Mesenchymal stem cell (in vitro differentiated cells and primary cell): ENCODE measurements at regions not wholly inside any gene's neighbourhood (a gene's known extent, or its start where the extent isn't known, plus 50 kb on each side); places are given as distances from the start of the nearest gene placed in this dataset.
A peak's percentile ranks its signal among the peaks of the same experiment; 100 is the strongest.

Experiments
- DNase-seq: peaks from one replicate; pipeline ENCODE4 v3.0.0-alpha.2; 2013
- H2AFZ ChIP-seq: one replicate; pipeline ENCODE4 v1.6.1; 2013; ENCODE audit warnings: low read depth, mild to moderate bottlenecking, control low read depth, inconsistent platforms, low read length, moderate library complexity
- H2AK5ac ChIP-seq: 2 replicates; pipeline ENCODE4 v1.6.1; 2013; ENCODE audit warnings: low read length, moderate library complexity, mild to moderate bottlenecking, inconsistent platforms; ENCODE audit not compliant: severe bottlenecking
- H2BK120ac ChIP-seq: one replicate; pipeline ENCODE4 v1.6.1; 2013; ENCODE audit warnings: low read depth, mild to moderate bottlenecking, inconsistent platforms, low read length, moderate library complexity
- H2BK12ac ChIP-seq, 2 experiments: one replicate each; pipeline ENCODE4 v1.6.1; 2013; ENCODE audit warnings: inconsistent platforms in 2 of 2, low read length in 2 of 2, mild to moderate bottlenecking in 2 of 2, moderate library complexity in 2 of 2, control low read depth in 1 of 2
- H2BK15ac ChIP-seq: one replicate; pipeline ENCODE4 v1.6.1; 2013; ENCODE audit warnings: mild to moderate bottlenecking, low read depth, inconsistent platforms; ENCODE audit not compliant: poor library complexity, severe bottlenecking
- H2BK5ac ChIP-seq: 2 replicates; pipeline ENCODE4 v1.6.1; 2013; ENCODE audit warnings: low read depth, mild to moderate bottlenecking, low read length, control low read depth, inconsistent platforms; ENCODE audit not compliant: poor library complexity, severe bottlenecking
- H3K14ac ChIP-seq, 2 experiments: one replicate each; pipeline ENCODE4 v1.6.1; 2013; ENCODE audit warnings: inconsistent platforms in 2 of 2, low read length in 2 of 2, control low read depth in 1 of 2, mild to moderate bottlenecking in 1 of 2, moderate library complexity in 1 of 2
- H3K18ac ChIP-seq, 2 experiments: one replicate each; pipeline ENCODE4 v1.6.1; 2013; ENCODE audit warnings: inconsistent platforms in 2 of 2, low read length in 2 of 2, control low read depth in 1 of 2, low read depth in 1 of 2, mild to moderate bottlenecking in 1 of 2
- H3K23ac ChIP-seq, 2 experiments: one replicate each; pipeline ENCODE4 v1.6.1; 2013; ENCODE audit warnings: inconsistent platforms in 2 of 2, low read length in 2 of 2, mild to moderate bottlenecking in 2 of 2, moderate library complexity in 2 of 2, control low read depth in 1 of 2
- H3K27ac ChIP-seq: 2 replicates; pipeline ENCODE4 v1.5.1; 2013; ENCODE audit warnings: mild to moderate bottlenecking, moderate library complexity, low read length, control low read depth, inconsistent platforms; ENCODE audit not compliant: poor library complexity, severe bottlenecking
- H3K27me3 ChIP-seq, 2 experiments: 2 replicates each; pipeline versions ENCODE4 v1.6.1 to v1.7.0; 2013; ENCODE audit warnings: low read length in 2 of 2, mild to moderate bottlenecking in 2 of 2, moderate library complexity in 2 of 2, control low read depth in 1 of 2, inconsistent platforms in 1 of 2; ENCODE audit not compliant: control insufficient read depth in 1 of 2, insufficient read depth in 1 of 2
- H3K36me3 ChIP-seq, 2 experiments: 2 replicates each; pipeline versions ENCODE4 v1.6.1 to v1.7.0; 2013; ENCODE audit warnings: low read length in 2 of 2, control low read depth in 1 of 2, inconsistent platforms in 1 of 2, low read depth in 1 of 2, mild to moderate bottlenecking in 1 of 2; ENCODE audit not compliant: insufficient read depth in 2 of 2, control insufficient read depth in 1 of 2
- H3K4ac ChIP-seq, 2 experiments: one replicate each; pipeline ENCODE4 v1.6.1; 2013; ENCODE audit warnings: inconsistent platforms in 2 of 2, low read length in 2 of 2, mild to moderate bottlenecking in 2 of 2, moderate library complexity in 2 of 2, control low read depth in 1 of 2, low read depth in 1 of 2
- H3K4me1 ChIP-seq: 2 replicates; pipeline ENCODE4 v1.6.1; 2013; ENCODE audit warnings: low read depth, low read length, control low read depth; ENCODE audit not compliant: control insufficient read depth, insufficient read depth
- H3K4me2 ChIP-seq: 2 replicates; pipeline ENCODE4 v1.6.1; 2013; ENCODE audit warnings: low read length, mild to moderate bottlenecking, inconsistent platforms; ENCODE audit not compliant: poor library complexity, severe bottlenecking
- H3K4me3 ChIP-seq, 2 experiments: 2 replicates each; pipeline versions ENCODE4 v1.5.1 to v1.7.0; 2013; ENCODE audit warnings: low read length in 2 of 2, mild to moderate bottlenecking in 2 of 2, control low read depth in 1 of 2, low read depth in 1 of 2; ENCODE audit not compliant: insufficient read depth in 1 of 2
- H3K79me1 ChIP-seq: replicated peaks from 2 replicates; pipeline ENCODE4 v1.6.1; 2013; ENCODE audit warnings: mild to moderate bottlenecking, control low read depth, low read length, inconsistent platforms; ENCODE audit not compliant: poor library complexity, severe bottlenecking
- H3K9ac ChIP-seq: 2 replicates; pipeline ENCODE4 v1.7.0; 2013; ENCODE audit warnings: mild to moderate bottlenecking, low read length, moderate library complexity
- H3K9me3 ChIP-seq: 2 replicates; pipeline ENCODE4 v1.7.0; 2013; ENCODE audit warnings: mild to moderate bottlenecking, low read length; ENCODE audit not compliant: control insufficient read depth
- H4K8ac ChIP-seq: one replicate; pipeline ENCODE4 v1.6.1; 2013; ENCODE audit warnings: inconsistent platforms, mild to moderate bottlenecking, low read length, moderate library complexity
- H4K91ac ChIP-seq: one replicate; pipeline ENCODE4 v1.6.1; 2013; ENCODE audit warnings: mild to moderate bottlenecking, low read length, inconsistent platforms
- WGBS: methylation state at CpG from one replicate; pipeline ENCODE4 v1.1.7; 2013; ENCODE audit warnings: mixed read lengths; 5-methylcytosine and 5-hydroxymethylcytosine counted together

DNA sequence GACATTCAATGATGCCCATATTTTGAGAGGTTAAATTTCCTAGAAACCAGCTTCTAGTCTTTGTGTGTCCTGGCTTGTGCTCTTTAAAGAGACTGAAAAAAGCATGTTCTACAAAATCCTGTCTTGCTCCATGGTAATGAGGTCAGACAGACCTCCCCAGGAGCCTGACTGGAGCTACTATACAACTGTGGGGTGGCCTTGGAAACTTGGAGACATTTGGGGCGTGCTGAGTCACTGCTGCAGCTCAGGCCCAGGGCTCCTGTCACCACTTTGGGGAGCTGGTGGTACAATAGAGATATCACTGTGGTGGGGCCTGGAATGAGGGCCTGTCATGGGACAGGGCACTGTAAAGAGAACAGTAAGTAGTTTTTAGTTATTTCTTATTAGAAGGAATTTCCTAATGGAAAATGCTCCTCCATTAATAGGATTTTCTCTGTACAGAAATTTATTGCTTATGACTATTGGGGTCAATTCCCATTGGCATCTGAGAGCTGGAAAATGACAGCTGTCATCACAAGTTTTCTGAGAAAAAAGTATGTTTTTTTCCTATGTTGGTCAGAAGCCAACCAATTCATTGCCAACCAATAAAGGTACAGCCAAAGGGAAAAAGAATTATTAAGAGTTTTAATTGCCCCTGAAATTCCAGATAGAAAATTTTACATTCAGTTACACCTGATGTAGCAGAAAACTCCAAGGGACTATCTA lies 207.4 kb upstream of the JADE1 start:
- Histone ChIP-seq H2AFZ (no peak overlapping the region), H3K9ac (peak overlapping the region; percentile 66), H3K14ac (peak overlapping the region in 1 of 2 experiments; percentile 70), H3K4ac (peak overlapping the region; percentile 55 to 89), H3K23ac (no peak overlapping the region), H4K91ac (peak overlapping the region; percentile 74), H3K9me3 (no peaks in the 10 kb centered on the region), H2BK120ac (peak overlapping the region; percentile 94), H3K4me1 (peaks cover 26% of the 10 kb centered on the region), H2BK5ac (peak overlapping the region; percentile 77), H4K8ac (peak overlapping the region; percentile 52), H3K27ac (peak overlapping the region; percentile 77), H3K36me3 (no peaks in the 10 kb centered on the region), H3K79me1 (peaks cover 6% of the 10 kb centered on the region), H2BK12ac (peak overlapping the region; percentile 51 to 96), H2BK15ac (no peak overlapping the region), H2AK5ac (peak overlapping the region; percentile 14), H3K27me3 (no peaks in the 10 kb centered on the region), H3K18ac (peak overlapping the region; percentile 89 to 95), H3K4me2 (peak overlapping the region; percentile 0), H3K4me3 (no peak overlapping the region)
- DNase-seq = peak; percentile 74
- WGBS = 71% methylated on average over 1 of the region's 1 CpG

- H2BK12ac ChIP-seq = peak overlapping the region; percentile 85 to 99
- H3K4me3 ChIP-seq = no peak overlapping the region
- H2AFZ ChIP-seq = no peak overlapping the region
- H3K4ac ChIP-seq = peak overlapping the region; percentile 91 to 98
- peak; percentile 97 for DNase-seq
- no peaks in the 10 kb centered on the region for H3K9me3 ChIP-seq
- peaks cover 6% of the 10 kb centered on the region for H3K79me1 ChIP-seq
- 26% methylated on average over 14 of the region's 14 CpGs for WGBS
- H3K4me2 ChIP-seq = peak overlapping the region; percentile 60
- no peaks in the 10 kb centered on the region for H3K36me3 ChIP-seq
- H4K91ac ChIP-seq = peak overlapping the region; percentile 95
- no peak overlapping the region for H2BK15ac ChIP-seq
- H2BK5ac ChIP-seq = peak overlapping the region; percentile 97
- peak overlapping the region; percentile 12 for H2BK120ac ChIP-seq
- H3K14ac ChIP-seq = peak overlapping the region in 1 of 2 experiments; percentile 19
- peak overlapping the region; percentile 82 for H2AK5ac ChIP-seq
- peak overlapping the region; percentile 90 for H4K8ac ChIP-seq
- peak overlapping the region; percentile 85 to 93 for H3K18ac ChIP-seq
- no peak overlapping the region for H3K23ac ChIP-seq
- no peaks in the 10 kb centered on the region for H3K27me3 ChIP-seq
- H3K9ac ChIP-seq = peak overlapping the region; percentile 66
- H3K27ac ChIP-seq = peak overlapping the region; percentile 77
- peaks cover 25% of the 10 kb centered on the region for H3K4me1 ChIP-seq
These were observed 208.3 kb upstream of the JADE1 start for GRCh38 chr4:128600996-128601871.

GRCh38 chr4:128600410-128600809 lies 209.1 kb upstream of the JADE1 start:
- Histone ChIP-seq H3K36me3 (no peaks in the 10 kb centered on the region), H2BK5ac (no peak overlapping the region), H3K9me3 (no peaks in the 10 kb centered on the region), H3K4me1 (peaks cover 27% of the 10 kb centered on the region), H2BK12ac (peak overlapping the region; percentile 82 to 99), H4K91ac (peak overlapping the region; percentile 71), H3K79me1 (peaks cover 6% of the 10 kb centered on the region), H2AFZ (no peak overlapping the region), H3K14ac (no peak overlapping the region), H3K18ac (peak overlapping the region; percentile 79 to 93), H4K8ac (peak overlapping the region; percentile 65), H2AK5ac (peak overlapping the region; percentile 82), H2BK120ac (peak overlapping the region; percentile 86), H2BK15ac (no peak overlapping the region), H3K4me3 (no peak overlapping the region), H3K4me2 (no peak overlapping the region), H3K27ac (peak overlapping the region; percentile 77), H3K23ac (no peak overlapping the region), H3K9ac (no peak overlapping the region), H3K4ac (peak overlapping the region; percentile 59 to 98), H3K27me3 (no peaks in the 10 kb centered on the region)
- peak; percentile 52 for DNase-seq
- 46% methylated on average over 3 of the region's 3 CpGs for WGBS

DNA sequence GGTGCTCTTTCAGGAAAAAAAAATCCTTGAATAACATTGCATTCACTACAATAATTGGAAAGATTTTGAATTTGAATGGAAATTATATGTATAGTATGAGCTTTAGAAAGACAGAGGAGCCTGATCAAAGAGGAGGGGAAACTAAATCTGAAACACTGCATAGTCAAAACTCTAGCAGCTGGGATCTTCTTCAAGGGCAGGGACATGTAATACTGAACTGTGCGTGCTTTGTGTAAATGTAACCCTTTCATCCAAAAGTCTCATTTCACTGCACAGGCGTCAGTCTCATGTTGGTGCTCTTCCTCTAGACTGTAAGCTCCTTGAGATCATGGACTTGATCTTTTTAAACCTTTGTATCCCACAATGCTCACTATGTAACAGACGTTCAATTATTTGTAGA lies 212.0 kb upstream of the JADE1 start:
- peak overlapping the region; percentile 88 to 92 for H3K18ac ChIP-seq
- no peak overlapping the region for H2AFZ ChIP-seq
- H3K9me3 ChIP-seq = peaks cover 10% of the 10 kb centered on the region
- peak overlapping the region in 1 of 2 experiments; percentile 81 for H3K4ac ChIP-seq
- no peaks in the 10 kb centered on the region for H3K36me3 ChIP-seq
- H3K9ac ChIP-seq = no peak overlapping the region
- H3K4me1 ChIP-seq = peaks cover 20% of the 10 kb centered on the region
- H3K23ac ChIP-seq = no peak overlapping the region
- H4K8ac ChIP-seq = peak overlapping the region; percentile 66
- H3K79me1 ChIP-seq = peaks cover 4% of the 10 kb centered on the region
- H3K14ac ChIP-seq = no peak overlapping the region
- peak overlapping the region; percentile 79 for H4K91ac ChIP-seq
- no peaks in the 10 kb centered on the region for H3K27me3 ChIP-seq
- no peak overlapping the region for H3K4me2 ChIP-seq
- 91% methylated on average over 2 of the region's 3 CpGs for WGBS
- H2AK5ac ChIP-seq = no peak overlapping the region
- no peak overlapping the region for H2BK120ac ChIP-seq
- no peak overlapping the region for H3K4me3 ChIP-seq
- H2BK12ac ChIP-seq = peak overlapping the region; percentile 68 to 93
- no peak overlapping the region for H2BK15ac ChIP-seq
- H3K27ac ChIP-seq = no peak overlapping the region
- H2BK5ac ChIP-seq = no peak overlapping the region
- DNase-seq = peak; percentile 21
